Right atrium auricular region (tissue), 2 donors: ENCODE measurements at regions not wholly inside any gene's neighbourhood (a gene's known extent, or its start where the extent isn't known, plus 50 kb on each side); places are given as distances from the start of the nearest gene placed in this dataset.
A peak's percentile ranks its signal among the peaks of the same experiment; 100 is the strongest.

Source experiments
- DNase-seq: peaks from one replicate; pipeline ENCODE4 v3.0.0-alpha.2; 2019; ENCODE audit warnings: low spot score
- H3K27ac ChIP-seq, 2 donors: fragments of 200-600 bp; sonication (generic); 1 replicate in 1 of 2; 2 replicates in 1 of 2; pipeline ENCODE4 v1.5.1; 2016 to 2019
- H3K27me3 ChIP-seq, 2 donors: fragments of 200-600 bp; sonication (generic); one replicate each; pipeline versions ENCODE4 v1.5.1 to v1.6.0; 2017 to 2019
- H3K36me3 ChIP-seq: fragments of 200-600 bp; sonication (generic); one replicate; pipeline ENCODE4 v1.5.1; 2016
- H3K4me1 ChIP-seq, 2 donors: fragments of 200-600 bp; sonication (generic); one replicate each; pipeline versions ENCODE4 v1.5.1 to v1.6.0; 2017 to 2019
- H3K4me3 ChIP-seq, 2 donors: fragments of 200-600 bp; sonication (generic); 1 replicate in 1 of 2; 2 replicates in 1 of 2; pipeline ENCODE4 v1.5.1; 2017 to 2019; ENCODE audit warnings: mild to moderate bottlenecking in 1 of 2, moderate library complexity in 1 of 2
- H3K9me3 ChIP-seq, 2 donors: fragments of 200-600 bp; sonication (generic); one replicate each; pipeline ENCODE4 v1.5.1; 2019
- CTCF ChIP-seq, 2 donors: fragments of 200-600 bp; sonication (generic); IDR thresholded peaks; one replicate each; pipeline ENCODE4 v1.5.1; 2019; ENCODE audit warnings: antibody characterized with exemption in 2 of 2

DNA sequence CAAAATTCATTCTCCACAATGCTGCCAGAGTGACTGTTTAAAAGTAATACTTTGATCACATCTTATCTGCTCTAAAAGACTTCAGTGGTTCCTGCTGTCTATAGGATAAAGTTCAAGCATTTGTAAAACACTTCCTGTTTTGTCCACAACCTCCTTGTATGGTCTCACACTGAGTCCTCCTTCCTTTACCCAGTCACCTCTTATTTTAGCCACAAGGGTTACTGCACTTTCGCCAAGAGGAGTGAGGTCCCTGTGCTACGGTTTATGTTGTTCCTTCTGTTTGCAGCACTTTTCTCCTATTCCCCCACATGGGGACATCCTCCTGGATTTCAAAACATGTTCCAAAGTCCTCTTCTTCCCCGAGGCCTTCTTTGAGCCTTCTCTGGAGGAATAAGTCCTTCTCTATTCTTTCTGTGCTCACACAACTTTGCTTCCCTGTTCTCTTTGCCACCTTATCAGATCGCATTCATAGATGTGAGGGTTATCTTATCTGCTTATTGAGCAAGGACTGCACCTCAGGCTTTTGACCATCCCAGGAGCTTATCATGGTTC, 112.2 kb upstream of the NABP1 start:
- no peaks in the 10 kb centered on the region for H3K9me3 ChIP-seq
- no peaks in the 10 kb centered on the region for H3K36me3 ChIP-seq
- no peak overlapping the region for H3K27ac ChIP-seq
- H3K27me3 ChIP-seq: no peaks in the 10 kb centered on the region
- no peak for DNase-seq
- H3K4me3 ChIP-seq: no peak overlapping the region
- TF ChIP-seq CTCF (IDR thresholded peaks at IDR 0.05): no peak
- H3K4me1 ChIP-seq: no peaks in the 10 kb centered on the region

GRCh38 chr2:191566344-191566743, 111.6 kb upstream of the NABP1 start:
- no peak overlapping the region for H3K4me3 ChIP-seq
- H3K27ac ChIP-seq: no peak overlapping the region
- H3K36me3 ChIP-seq: no peaks in the 10 kb centered on the region
- H3K27me3 ChIP-seq: no peaks in the 10 kb centered on the region
- no peaks in the 10 kb centered on the region for H3K9me3 ChIP-seq
- DNase-seq: peak; percentile 74
- H3K4me1 ChIP-seq: no peaks in the 10 kb centered on the region
- TF ChIP-seq CTCF (IDR thresholded peaks at IDR 0.05): peak; percentile 56 to 80

DNA sequence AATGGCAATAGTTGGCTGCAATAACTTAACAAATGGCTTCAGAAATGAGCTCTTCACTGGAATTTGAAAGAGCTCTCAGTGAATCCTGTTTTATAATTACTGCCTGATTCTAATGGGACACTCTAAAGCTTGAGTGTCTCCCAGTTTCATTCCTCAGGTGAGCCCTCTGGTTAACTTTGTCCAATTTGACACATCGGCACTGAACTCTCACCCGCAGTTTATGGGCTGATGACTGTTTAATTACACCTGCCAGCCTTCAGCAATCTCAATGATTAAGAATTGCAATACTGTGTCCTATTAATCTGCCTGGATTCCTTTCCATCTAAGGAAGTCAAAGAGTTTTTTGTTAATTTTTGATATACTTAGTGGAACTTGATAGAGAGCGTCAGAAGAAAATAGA, 110.7 kb upstream of the NABP1 start:
- H3K27me3 ChIP-seq: no peaks in the 10 kb centered on the region
- H3K4me1 ChIP-seq: no peaks in the 10 kb centered on the region
- no peak overlapping the region for H3K4me3 ChIP-seq
- no peaks in the 10 kb centered on the region for H3K9me3 ChIP-seq
- DNase-seq: no peak
- no peak for TF ChIP-seq CTCF (IDR thresholded peaks at IDR 0.05)
- no peak overlapping the region for H3K27ac ChIP-seq
- no peaks in the 10 kb centered on the region for H3K36me3 ChIP-seq

DNA sequence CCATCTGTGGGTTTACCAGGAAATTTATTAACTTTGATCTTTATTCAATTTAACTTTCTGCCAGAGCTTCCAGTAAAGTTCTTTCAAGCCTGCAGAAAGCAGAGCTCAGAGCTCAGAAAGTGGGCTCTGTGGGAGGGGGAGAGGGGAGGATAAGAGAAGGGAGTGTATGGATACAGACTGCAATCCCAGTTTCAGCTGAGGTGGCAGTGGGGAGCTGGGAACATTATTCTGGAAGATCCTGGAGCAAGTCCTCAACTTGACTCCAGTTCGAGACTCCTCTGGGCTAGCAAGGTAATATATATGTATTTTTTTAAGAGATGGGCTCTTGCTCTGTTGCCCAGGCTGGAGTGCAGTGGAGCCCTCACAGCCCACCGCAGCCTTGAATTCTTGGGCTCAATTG, 108.9 kb upstream of the NABP1 start:
- DNase-seq: no peak

GRCh38 chr2:191571163-191571769, 106.7 kb upstream of the NABP1 start:
- Histone ChIP-seq H3K4me3 (no peak overlapping the region), H3K9me3 (no peaks in the 10 kb centered on the region), H3K27ac (no peak overlapping the region), H3K4me1 (no peaks in the 10 kb centered on the region), H3K36me3 (no peaks in the 10 kb centered on the region), H3K27me3 (no peaks in the 10 kb centered on the region)
- no peak for DNase-seq
- peak in 1 of 2 donors; percentile 31 for TF ChIP-seq CTCF (IDR thresholded peaks at IDR 0.05)

More for the DNA sequence above, 108.9 kb upstream of the NABP1 start:
- Histone ChIP-seq H3K4me3 (no peak overlapping the region), H3K27ac (no peak overlapping the region), H3K27me3 (no peaks in the 10 kb centered on the region), H3K36me3 (no peaks in the 10 kb centered on the region), H3K9me3 (no peaks in the 10 kb centered on the region), H3K4me1 (no peaks in the 10 kb centered on the region)
- no peak for TF ChIP-seq CTCF (IDR thresholded peaks at IDR 0.05)

DNA sequence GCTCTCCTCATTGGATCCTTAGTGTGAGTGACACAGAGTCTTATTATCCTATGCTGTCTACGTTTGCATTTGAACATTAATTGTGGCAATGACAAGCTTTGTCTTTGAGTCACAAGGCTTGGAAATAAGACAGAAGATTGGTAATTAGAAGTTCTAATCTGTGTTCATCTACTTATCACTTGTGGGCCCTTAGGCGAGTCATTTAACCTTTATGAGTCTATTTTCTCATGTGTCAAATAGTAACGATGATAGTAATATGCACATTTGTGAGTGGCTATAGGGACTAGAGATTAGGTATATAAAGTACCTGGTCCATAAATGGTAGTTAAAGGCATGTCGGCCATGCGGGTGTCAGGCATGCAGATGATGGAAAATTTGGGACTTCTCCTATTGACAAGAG, 105.6 kb upstream of the NABP1 start:
- TF ChIP-seq CTCF (IDR thresholded peaks at IDR 0.05): no peak
- H3K9me3 ChIP-seq: no peaks in the 10 kb centered on the region
- no peaks in the 10 kb centered on the region for H3K4me1 ChIP-seq
- no peaks in the 10 kb centered on the region for H3K36me3 ChIP-seq
- no peaks in the 10 kb centered on the region for H3K27me3 ChIP-seq
- no peak overlapping the region for H3K4me3 ChIP-seq
- no peak overlapping the region for H3K27ac ChIP-seq
- DNase-seq: no peak
